K562 (cell line): ENCODE measurements at regions not wholly inside any gene's neighbourhood (a gene's known extent, or its start where the extent isn't known, plus 50 kb on each side); places are given as distances from the start of the nearest gene placed in this dataset.

Source experiments
- ATAC-seq: fragments of 200-7000 bp; cut with Tn5 transposase; 3 replicates; pipeline ENCODE4 v1.9.1; 2020; ENCODE audit warnings: moderate library complexity
- BruUV-seq: library from RNA; stranded (reverse); fragments of 400-500 nt; replicated peaks from 2 replicates; lab custom pipeline; 2021; lab: Mats Ljungman, UMichigan
- CTCF ChIA-PET: fragments of 300-600 bp; formaldehyde crosslinking; extraction: SDS; loops from one replicate; lab custom pipeline; 2021; ENCODE audit warnings: low intra/inter-chr PET ratio; lab: Yijun Ruan, JAX
- POLR2A ChIA-PET: fragments of 300-600, 350-650 bp; sonication (Branson Sonifier 250); formaldehyde crosslinking; extraction: SDS; loops from one replicate; lab custom pipeline; 2021; ENCODE audit warnings: antibody characterized with exemption, inconsistent platforms; lab: Yijun Ruan, JAX
- DNase-seq, 4 experiments: peaks; one replicate each; pipeline versions ENCODE4 v3.0.0 to v3.0.0-alpha.2; 2011 to 2018; ENCODE audit warnings: low spot score in 3 of 4, mixed read lengths in 3 of 4; ENCODE audit errors: extremely low read depth in 1 of 4
- FAIRE-seq: peaks from 2 replicates; lab custom pipeline; 2011; peaks lifted over from hg19 to GRCh38; lab: Jason Lieb, UNC
- H2AFZ ChIP-seq: 2 replicates; pipeline ENCODE4 v1.6.0; 2011; ENCODE audit warnings: low read depth, low read length, control low read depth, inconsistent platforms
- H3K27ac ChIP-seq: fragments of 200-600 bp; 3 replicates; pipeline ENCODE4 v1.8.0; 2011; ENCODE audit warnings: low read depth, mild to moderate bottlenecking, control low read depth, inconsistent platforms, low read length, moderate library complexity, mixed read lengths; ENCODE audit errors: extremely low read depth
- H3K27me3 ChIP-seq, 2 experiments: fragments of 300-600 bp in 1 of 2; 2 replicates in 1 of 2; 3 replicates in 1 of 2; pipeline versions ENCODE4 v1.6.0 to v1.8.0; 2011; ENCODE audit warnings: inconsistent platforms in 2 of 2, low read length in 2 of 2, mild to moderate bottlenecking in 1 of 2, mixed read lengths in 1 of 2, moderate library complexity in 1 of 2; ENCODE audit not compliant: control insufficient read depth in 2 of 2, insufficient read depth in 2 of 2
- H3K36me3 ChIP-seq: fragments of 300-600 bp; 3 replicates; pipeline ENCODE4 v1.8.0; 2011; ENCODE audit warnings: mild to moderate bottlenecking, low read length, inconsistent platforms; ENCODE audit not compliant: control insufficient read depth, insufficient read depth
- H3K4me1 ChIP-seq, 2 experiments: fragments of 200-600 bp in 1 of 2; replicated peaks in 1 of 2; 2 replicates in 1 of 2; 3 replicates in 1 of 2; pipeline versions ENCODE4 v1.5.1 to v1.8.0; 2011; ENCODE audit warnings: inconsistent platforms in 2 of 2, low read length in 2 of 2, mild to moderate bottlenecking in 1 of 2, mixed read lengths in 1 of 2, moderate library complexity in 1 of 2; ENCODE audit not compliant: control insufficient read depth in 2 of 2, insufficient read depth in 2 of 2
- H3K4me2 ChIP-seq: 2 replicates; pipeline ENCODE4 v1.6.1; 2011; ENCODE audit warnings: low read length, control low read depth, inconsistent platforms, mixed read lengths; ENCODE audit not compliant: insufficient read depth
- H3K4me3 ChIP-seq: fragments of 200-600 bp; sonication (generic), shearing (Covaris generic); 2 replicates; pipeline ENCODE4 v1.5.1; 2016; ENCODE audit warnings: control low read depth, inconsistent platforms
- H3K79me2 ChIP-seq: fragments of 200-600 bp; 3 replicates; pipeline ENCODE4 v1.8.0; 2011; ENCODE audit warnings: low read length, inconsistent platforms; ENCODE audit not compliant: control insufficient read depth, insufficient read depth
- H3K9ac ChIP-seq, 2 experiments: 2 replicates each; pipeline versions ENCODE4 v1.6.0 to v1.6.1; 2011; ENCODE audit warnings: low read depth in 2 of 2, low read length in 2 of 2, control low read depth in 1 of 2, inconsistent platforms in 1 of 2, mild to moderate bottlenecking in 1 of 2, mixed read lengths in 1 of 2; ENCODE audit not compliant: insufficient read depth in 1 of 2
- H3K9me1 ChIP-seq: one replicate; pipeline ENCODE4 v1.6.0; 2011; ENCODE audit warnings: inconsistent platforms, mild to moderate bottlenecking, low read length, moderate library complexity; ENCODE audit not compliant: control insufficient read depth, insufficient read depth
- H3K9me3 ChIP-seq: replicated peaks from 2 replicates; pipeline ENCODE4 v1.5.1; 2011; ENCODE audit warnings: low read depth, low read length, inconsistent platforms; ENCODE audit not compliant: control insufficient read depth, insufficient read depth
- H4K20me1 ChIP-seq: replicated peaks from 2 replicates; pipeline ENCODE4 v1.6.1; 2011; ENCODE audit warnings: low read length, inconsistent platforms, mixed read lengths; ENCODE audit not compliant: control insufficient read depth, insufficient read depth
- CBX2 ChIP-seq: fragments of 200-600 bp; sonication (generic); IDR thresholded peaks from one replicate; pipeline ENCODE4 v1.6.1; 2012; ENCODE audit warnings: mild to moderate bottlenecking, low read length, inconsistent platforms; ENCODE audit not compliant: insufficient read depth, poor library complexity, severe bottlenecking
- ETV6 ChIP-seq, 3 experiments: fragments of 150-350 bp in 1 of 3; sonication (generic) in 1 of 3; formaldehyde crosslinking in 1 of 3; IDR thresholded peaks; 2 replicates each; pipeline versions ENCODE4 v1.6.1 to v1.8.0; 2014 to 2022; ENCODE audit warnings: borderline replicate concordance in 2 of 3, low read depth in 2 of 3, antibody characterized with exemption in 1 of 3, low read length in 1 of 3, mild to moderate bottlenecking in 1 of 3, missing genetic modification reagents in 1 of 3
- GATAD2B ChIP-seq: fragments of 450-650 bp; IDR thresholded peaks from 2 replicates; pipeline ENCODE4 v1.6.1; 2017; ENCODE audit warnings: mild to moderate bottlenecking, borderline replicate concordance
- GMEB1 ChIP-seq: fragments of 250-450 bp; sonication (Bioruptor Pico); IDR thresholded peaks from 2 replicates; pipeline ENCODE4 v1.4.0; 2020; ENCODE audit warnings: mild to moderate bottlenecking
- KLF6 ChIP-seq: fragments of 250-450 bp; sonication (Bioruptor Pico); IDR thresholded peaks from 2 replicates; pipeline ENCODE4 v1.4.0; 2020; ENCODE audit warnings: mild to moderate bottlenecking, moderate library complexity, borderline replicate concordance
- PHF8 ChIP-seq: fragments of 200-600 bp; sonication (generic); IDR thresholded peaks from 2 replicates; pipeline ENCODE4 v1.6.1; 2012; ENCODE audit warnings: mixed run types, mild to moderate bottlenecking, inconsistent platforms, low read length, moderate library complexity, borderline replicate concordance
- SRSF9 ChIP-seq: fragments of 200-400 bp; formaldehyde crosslinking; IDR thresholded peaks from 2 replicates; pipeline ENCODE4 v1.6.1; 2017; ENCODE audit warnings: low read depth, low read length, borderline replicate concordance
- STAG1 ChIP-seq: sonication (generic); formaldehyde crosslinking; IDR thresholded peaks from 2 replicates; pipeline ENCODE4 v1.5.0; 2020; ENCODE audit warnings: missing genetic modification reagents, borderline replicate concordance
- TAF15 ChIP-seq: fragments of 200-400 bp; formaldehyde crosslinking; IDR thresholded peaks from 2 replicates; pipeline ENCODE4 v1.6.1; 2017; ENCODE audit warnings: mild to moderate bottlenecking, low read depth, low read length, moderate library complexity
- TFAP4 ChIP-seq: sonication (generic); formaldehyde crosslinking; IDR thresholded peaks from 2 replicates; pipeline ENCODE4 v1.8.0; 2022; ENCODE audit warnings: missing genetic modification reagents, mild to moderate bottlenecking, moderate library complexity, borderline replicate concordance
- THRB ChIP-seq: fragments of 450-650 bp; formaldehyde crosslinking; conservative IDR thresholded peaks from 2 replicates; pipeline ENCODE4 v1.4.0; 2022; ENCODE audit warnings: mild to moderate bottlenecking, missing genetic modification characterization
- ZHX1 ChIP-seq: fragments of 150-350 bp; conservative IDR thresholded peaks from 2 replicates; pipeline ENCODE4 v1.6.1; 2014; ENCODE audit warnings: low read length
- ZNF133 ChIP-seq: fragments of 250-450 bp; sonication (Bioruptor Pico); IDR thresholded peaks from 2 replicates; pipeline ENCODE4 v1.4.0; 2020; ENCODE audit warnings: mild to moderate bottlenecking
- WGBS: fragments of 100-300 bp; shearing (Covaris generic); methylation state at CpG from one replicate; pipeline ENCODE4 v1.1.6; 2016; ENCODE audit warnings: low coverage, mixed read lengths; ENCODE audit not compliant: insufficient coverage; ENCODE audit errors: missing lambda C conversion rate; 5-methylcytosine and 5-hydroxymethylcytosine counted together
- in situ Hi-C: fragments of 300-500 bp; cut with MboI; formaldehyde crosslinking; loops from 4 replicates; pipeline ENCODE4 v1.15.0; 2018; ENCODE audit warnings: inconsistent platforms, mixed read lengths
- intact Hi-C: fragments of 100-400 bp; cut with micrococcal nuclease; formaldehyde crosslinking; loops from 2 replicates; pipeline ENCODE4 v1.14.2; 2022

GRCh38 chr17:71799657-71800056 is 321.2 kb upstream of the SOX9 start:
- Histone ChIP-seq H3K9ac (no peak overlapping the region), H3K9me1 (no peaks in the 10 kb centered on the region), H2AFZ (no peak overlapping the region), H4K20me1 (no peaks in the 10 kb centered on the region), H3K9me3 (no peaks in the 10 kb centered on the region), H3K4me3 (no peak overlapping the region), H3K79me2 (no peaks in the 10 kb centered on the region), H3K27me3 (no peaks in the 10 kb centered on the region), H3K27ac (no peak overlapping the region), H3K4me1 (no peaks in the 10 kb centered on the region), H3K4me2 (no peak overlapping the region), H3K36me3 (no peaks in the 10 kb centered on the region)
- 0% methylated on average over 3 of the region's 3 CpGs for WGBS
- ATAC-seq: no peak
- ChIA-PET CTCF (no interaction called here), POLR2A (no interaction called here)
- no peak for DNase-seq
- no TSS peak for BruUV-seq
- intact Hi-C loops (no loop called here), in situ Hi-C loops (no loop called here)
- FAIRE-seq: no peak
- no peak for TF ChIP-seq TFAP4 (CRISPR knock-in tag)
- TF ChIP-seq STAG1: no peak
- TF ChIP-seq KLF6 (CRISPR knock-in tag): no peak
- no peak for TF ChIP-seq CBX2
- no peak for TF ChIP-seq ZHX1
- TF ChIP-seq GMEB1 (CRISPR knock-in tag): no peak
- no peak for TF ChIP-seq GATAD2B
- no peak for TF ChIP-seq THRB (CRISPR knock-in tag)
- TF ChIP-seq TAF15: no peak
- no peak for TF ChIP-seq PHF8
- no peak for TF ChIP-seq ZNF133 (CRISPR knock-in tag)
- TF ChIP-seq SRSF9: no peak
- no peak for TF ChIP-seq ETV6 (IDR thresholded peaks at IDR 0.05; ENCODE audit: borderline replicate concordance in 1 of 2, low read depth in 2 of 2, low read length in 1 of 2)
- no peak for TF ChIP-seq ETV6 (CRISPR knock-in tag; IDR thresholded peaks at IDR 0.05; ENCODE audit: borderline replicate concordance)
